ENCODE measurements at regions not wholly inside any gene's neighbourhood (a gene's known extent, or its start where the extent isn't known, plus 50 kb on each side); places are given as distances from the start of the nearest gene placed in this dataset.

GRCh38 chr3:194939532-194939909 is 253.8 kb downstream of the FAM43A start:
- CTCF ChIA-PET: no interaction called here

DNA sequence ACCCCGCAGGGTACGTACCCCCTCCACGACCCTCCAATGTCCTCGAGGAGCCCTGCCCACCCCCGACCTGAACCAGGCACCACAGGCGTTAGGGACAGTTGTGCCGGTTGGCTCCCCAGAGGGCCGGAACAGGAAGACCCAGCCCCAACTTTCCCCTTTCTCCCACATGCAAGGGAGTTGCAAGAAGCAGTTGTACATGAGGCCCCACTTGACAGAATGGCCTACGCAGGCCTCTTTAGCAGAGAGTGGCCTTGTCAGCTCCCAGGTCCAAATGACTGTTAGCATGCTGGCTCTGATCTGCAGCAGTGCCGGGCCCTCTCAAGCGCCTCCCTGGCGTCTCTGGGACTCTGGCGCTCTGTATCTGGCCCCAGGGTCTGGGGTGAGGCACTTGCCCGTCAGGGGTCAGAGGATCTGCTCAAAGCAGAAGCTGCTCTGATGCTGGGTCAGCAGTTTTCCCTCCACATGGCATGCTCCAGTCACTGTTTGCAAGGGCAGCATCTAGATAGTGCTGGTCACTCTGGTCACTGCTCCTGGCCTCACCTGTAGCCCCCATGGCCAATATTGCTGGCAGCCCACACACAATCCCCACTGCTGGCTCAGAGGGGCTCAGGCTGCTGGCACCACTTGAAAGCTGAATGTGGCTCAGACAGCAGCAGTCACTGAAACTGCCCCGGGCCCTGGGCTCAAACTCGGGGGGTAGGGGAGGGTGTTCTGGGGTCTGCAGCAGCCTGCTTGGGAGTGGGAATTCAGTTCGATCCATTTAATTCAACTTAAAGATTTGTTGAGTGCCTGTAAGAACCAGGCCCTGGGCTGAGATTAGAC is 254.5 kb downstream of the FAM43A start:
- H3K4me1 ChIP-seq (ENCODE audit: insufficient read depth, low read length, poor library complexity, severe bottlenecking): no peaks in the 10 kb centered on the region
- H3K36me3 ChIP-seq (ENCODE audit: insufficient read depth, low read length, poor library complexity, severe bottlenecking): no peaks in the 10 kb centered on the region
- no TSS peak for BruUV-seq (replicated peaks)
- H3K9me3 ChIP-seq (ENCODE audit: low read depth, low read length, poor library complexity, severe bottlenecking): no peaks in the 10 kb centered on the region
- no peak overlapping the region for H3K4me3 ChIP-seq (ENCODE audit: low read depth, low read length, poor library complexity, severe bottlenecking)
- no peak overlapping the region for H3K27ac ChIP-seq (ENCODE audit: low read depth, low read length, poor library complexity, severe bottlenecking)
- TF ChIP-seq EZH2 (IDR thresholded peaks at IDR 0.05; ENCODE audit: borderline replicate concordance, low read depth, low read length, poor library complexity, severe bottlenecking) (no peak), CTCF (conservative IDR thresholded peaks at IDR 0.05; ENCODE audit: low read depth, low read length) (no peak)
- intact Hi-C loops (cut with micrococcal nuclease; ENCODE audit: unreplicated experiment): no loop called here
- H3K27me3 ChIP-seq (replicated peaks; ENCODE audit: insufficient read depth, low read depth, low read length, poor library complexity): no peaks in the 10 kb centered on the region
- DNase-seq (ENCODE audit: low spot score): no peak
- CTCF ChIA-PET: no interaction called here
- POLR2A ChIA-PET (ENCODE audit: low non-redundant PET): no interaction called here

More at GRCh38 chr3:194939532-194939909, 253.8 kb downstream of the FAM43A start:
- no peaks in the 10 kb centered on the region for H3K27me3 ChIP-seq (replicated peaks; ENCODE audit: insufficient read depth, low read depth, low read length, poor library complexity)
- H3K4me3 ChIP-seq (ENCODE audit: low read depth, low read length, poor library complexity, severe bottlenecking): no peak overlapping the region
- no peaks in the 10 kb centered on the region for H3K4me1 ChIP-seq (ENCODE audit: insufficient read depth, low read length, poor library complexity, severe bottlenecking)
- no TSS peak for BruUV-seq (replicated peaks)
- no peak for DNase-seq (ENCODE audit: low spot score)
- TF ChIP-seq EZH2 (IDR thresholded peaks at IDR 0.05; ENCODE audit: borderline replicate concordance, low read depth, low read length, poor library complexity, severe bottlenecking): no peak
- no peak for TF ChIP-seq CTCF (conservative IDR thresholded peaks at IDR 0.05; ENCODE audit: low read depth, low read length)
- no peaks in the 10 kb centered on the region for H3K36me3 ChIP-seq (ENCODE audit: insufficient read depth, low read length, poor library complexity, severe bottlenecking)
- intact Hi-C loops (cut with micrococcal nuclease; ENCODE audit: unreplicated experiment): no loop called here
- H3K27ac ChIP-seq (ENCODE audit: low read depth, low read length, poor library complexity, severe bottlenecking): no peak overlapping the region
- POLR2A ChIA-PET (ENCODE audit: low non-redundant PET): no interaction called here
- no peaks in the 10 kb centered on the region for H3K9me3 ChIP-seq (ENCODE audit: low read depth, low read length, poor library complexity, severe bottlenecking)

- ChIA-PET POLR2A (ENCODE audit: low non-redundant PET) (no interaction called here), CTCF (no interaction called here)
- Histone ChIP-seq H3K36me3 (ENCODE audit: insufficient read depth, low read length, poor library complexity, severe bottlenecking) (no peaks in the 10 kb centered on the region), H3K27me3 (replicated peaks; ENCODE audit: insufficient read depth, low read depth, low read length, poor library complexity) (no peaks in the 10 kb centered on the region), H3K9me3 (ENCODE audit: low read depth, low read length, poor library complexity, severe bottlenecking) (no peaks in the 10 kb centered on the region), H3K4me3 (ENCODE audit: low read depth, low read length, poor library complexity, severe bottlenecking) (no peak overlapping the region), H3K27ac (ENCODE audit: low read depth, low read length, poor library complexity, severe bottlenecking) (no peak overlapping the region), H3K4me1 (ENCODE audit: insufficient read depth, low read length, poor library complexity, severe bottlenecking) (no peaks in the 10 kb centered on the region)
- DNase-seq (ENCODE audit: low spot score): no peak
- no TSS peak for BruUV-seq (replicated peaks)
- TF ChIP-seq EZH2 (IDR thresholded peaks at IDR 0.05; ENCODE audit: borderline replicate concordance, low read depth, low read length, poor library complexity, severe bottlenecking) (no peak), CTCF (conservative IDR thresholded peaks at IDR 0.05; ENCODE audit: low read depth, low read length) (no peak)
- intact Hi-C loops (cut with micrococcal nuclease; ENCODE audit: unreplicated experiment): no loop called here
Measured at GRCh38 chr3:194941360-194941955, 255.8 kb downstream of the FAM43A start.
